ENCODE measurements at regions not wholly inside any gene's neighbourhood (a gene's known extent, or its start where the extent isn't known, plus 50 kb on each side); places are given as distances from the start of the nearest gene placed in this dataset.

DNA sequence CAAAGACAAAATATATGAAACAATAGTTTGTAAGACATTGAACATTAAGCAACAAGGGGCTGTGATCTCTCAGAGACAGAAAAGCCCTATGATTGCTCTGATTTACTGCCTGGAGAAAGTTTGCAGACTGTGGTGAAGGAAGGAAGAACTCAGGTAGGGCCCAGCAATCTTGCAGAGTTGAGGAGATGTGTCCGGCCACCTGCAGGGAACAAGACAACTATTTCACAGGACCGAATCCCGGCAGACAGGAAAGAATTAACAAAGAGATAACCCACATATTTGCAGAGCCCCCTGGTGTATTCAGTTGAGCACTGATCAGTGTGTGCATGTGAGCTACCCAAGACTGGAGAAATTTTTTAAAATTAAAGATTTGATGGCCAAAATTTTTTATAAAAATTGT lies 58.3 kb upstream of the FMN2 start:
- TF ChIP-seq CTCF (IDR thresholded peaks at IDR 0.05; ENCODE audit: insufficient read depth, low read length) (no peak), POLR2AphosphoS5 (IDR thresholded peaks at IDR 0.05; ENCODE audit: low read depth) (no peak)
